Tibial nerve (tissue), 4 donors: ENCODE measurements at regions not wholly inside any gene's neighbourhood (a gene's known extent, or its start where the extent isn't known, plus 50 kb on each side); places are given as distances from the start of the nearest gene placed in this dataset.

Experiments used
- DNase-seq, 2 donors: peaks; one replicate each; pipeline ENCODE4 v3.0.0-alpha.2; 2019; ENCODE audit warnings: low spot score in 2 of 2
- H3K27ac ChIP-seq, 4 donors: fragments of 200-600 bp; sonication (generic) in 3 of 4; one replicate each; pipeline ENCODE4 v1.5.1; 2017 to 2019; ENCODE audit warnings: mild to moderate bottlenecking in 1 of 4
- H3K27me3 ChIP-seq, 2 donors: fragments of 200-600 bp; sonication (generic) in 1 of 2; one replicate each; pipeline versions ENCODE4 v1.5.1 to v1.6.0; 2017 to 2019
- H3K36me3 ChIP-seq, 3 donors: fragments of 200-600 bp; sonication (generic); one replicate each; pipeline ENCODE4 v1.5.1; 2018 to 2019
- H3K4me1 ChIP-seq, 4 donors: fragments of 200-600 bp; sonication (generic) in 3 of 4; one replicate each; pipeline ENCODE4 v1.5.1; 2017 to 2019
- H3K4me3 ChIP-seq, 4 donors: fragments of 200-600 bp; sonication (generic) in 3 of 4; one replicate each; pipeline ENCODE4 v1.5.1; 2017 to 2019; ENCODE audit warnings: mild to moderate bottlenecking in 1 of 4, moderate library complexity in 1 of 4
- H3K9me3 ChIP-seq, 4 donors: fragments of 200-600 bp; sonication (generic) in 3 of 4; one replicate each; pipeline ENCODE4 v1.5.1; 2017 to 2019
- EP300 ChIP-seq, 2 donors: sonication (generic); formaldehyde crosslinking; IDR thresholded peaks; one replicate each; pipeline ENCODE4 v1.6.1; 2017; ENCODE audit warnings: antibody characterized with exemption in 2 of 2, mild to moderate bottlenecking in 1 of 2
- POLR2A ChIP-seq, 2 donors: fragments of 450-650 bp; IDR thresholded peaks; one replicate each; pipeline ENCODE4 v1.6.1; 2017; ENCODE audit warnings: antibody characterized with exemption in 2 of 2, mild to moderate bottlenecking in 2 of 2, moderate library complexity in 2 of 2
- WGBS, 2 donors: methylation state at CpG; one replicate each; pipeline ENCODE4 v1.1.5; 2018; 5-methylcytosine and 5-hydroxymethylcytosine counted together
- TF ChIP-seq, protein P1 (sequence below), 5 experiments: fragments of 200-600 bp in 3 of 5; fragments of 450-650 bp in 2 of 5; sonication (generic) in 3 of 5; IDR thresholded peaks; one replicate each; pipeline ENCODE4 v1.5.1; 2016 to 2019; ENCODE audit warnings: antibody characterized with exemption in 5 of 5, mild to moderate bottlenecking in 3 of 5, moderate library complexity in 2 of 5

DNA sequence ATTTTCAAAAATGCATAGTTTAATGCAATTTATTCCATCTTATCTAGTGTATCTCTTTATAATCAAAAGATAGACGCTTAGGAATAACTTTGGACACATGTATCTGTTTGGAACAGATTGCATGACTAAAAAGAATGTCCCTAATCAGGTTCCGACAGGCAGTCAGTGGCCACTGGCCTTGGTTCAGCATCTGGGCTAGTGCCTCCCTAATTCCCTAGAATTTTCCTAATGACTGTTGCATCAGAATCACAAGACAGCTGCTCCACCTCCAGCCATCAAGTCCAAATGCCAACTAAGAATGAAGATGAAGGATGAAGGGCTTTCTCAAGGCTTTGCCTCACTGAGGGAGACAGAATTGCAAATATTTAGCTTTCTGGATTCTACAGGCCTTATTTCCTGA, 173.8 kb downstream of the EFNB2 start:
- Histone ChIP-seq H3K27ac (no peak overlapping the region), H3K4me1 (peaks cover 0 to 8% (median 0%) of the 10 kb centered on the region in 4 donors), H3K27me3 (no peaks in the 10 kb centered on the region), H3K36me3 (no peaks in the 10 kb centered on the region), H3K4me3 (no peak overlapping the region), H3K9me3 (peaks cover 0 to 11% (median 0%) of the 10 kb centered on the region in 4 donors)
- 89 to 93% methylated on average over 2 of the region's 2 CpGs for WGBS, 2 donors
- TF ChIP-seq EP300 (IDR thresholded peaks at IDR 0.05) (no peak), POLR2A (IDR thresholded peaks at IDR 0.05) (no peak)
- TF ChIP-seq, protein P1, sequence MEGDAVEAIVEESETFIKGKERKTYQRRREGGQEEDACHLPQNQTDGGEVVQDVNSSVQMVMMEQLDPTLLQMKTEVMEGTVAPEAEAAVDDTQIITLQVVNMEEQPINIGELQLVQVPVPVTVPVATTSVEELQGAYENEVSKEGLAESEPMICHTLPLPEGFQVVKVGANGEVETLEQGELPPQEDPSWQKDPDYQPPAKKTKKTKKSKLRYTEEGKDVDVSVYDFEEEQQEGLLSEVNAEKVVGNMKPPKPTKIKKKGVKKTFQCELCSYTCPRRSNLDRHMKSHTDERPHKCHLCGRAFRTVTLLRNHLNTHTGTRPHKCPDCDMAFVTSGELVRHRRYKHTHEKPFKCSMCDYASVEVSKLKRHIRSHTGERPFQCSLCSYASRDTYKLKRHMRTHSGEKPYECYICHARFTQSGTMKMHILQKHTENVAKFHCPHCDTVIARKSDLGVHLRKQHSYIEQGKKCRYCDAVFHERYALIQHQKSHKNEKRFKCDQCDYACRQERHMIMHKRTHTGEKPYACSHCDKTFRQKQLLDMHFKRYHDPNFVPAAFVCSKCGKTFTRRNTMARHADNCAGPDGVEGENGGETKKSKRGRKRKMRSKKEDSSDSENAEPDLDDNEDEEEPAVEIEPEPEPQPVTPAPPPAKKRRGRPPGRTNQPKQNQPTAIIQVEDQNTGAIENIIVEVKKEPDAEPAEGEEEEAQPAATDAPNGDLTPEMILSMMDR (IDR thresholded peaks at IDR 0.05), result no peak
- DNase-seq, result no peak

DNA sequence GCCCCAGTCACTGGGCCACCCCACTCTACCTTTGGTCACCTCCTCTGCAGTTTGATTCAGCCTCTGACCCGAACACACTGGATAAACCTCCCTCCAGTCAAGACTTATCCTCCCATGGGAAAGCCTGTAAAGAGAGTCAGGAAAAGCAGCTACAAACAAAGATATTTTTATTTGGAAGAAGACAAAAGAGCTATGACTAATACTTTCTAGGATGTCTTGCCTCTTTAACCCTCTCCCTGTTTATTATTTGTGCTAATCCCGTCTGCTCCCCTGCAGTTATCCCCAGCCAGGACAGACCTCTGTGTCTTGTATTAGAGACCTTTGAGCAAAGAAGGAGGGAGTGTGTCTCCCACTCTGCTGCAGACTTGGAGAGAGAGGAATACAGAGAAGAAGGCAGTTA, 178.3 kb downstream of the EFNB2 start:
- H3K9me3 ChIP-seq, result no peaks in the 10 kb centered on the region
- WGBS, 2 donors, result 15% methylated on average over 2 of the region's 2 CpGs
- no peak for DNase-seq
- H3K4me3 ChIP-seq, result no peak overlapping the region
- no peaks in the 10 kb centered on the region for H3K36me3 ChIP-seq
- no peak for TF ChIP-seq POLR2A (IDR thresholded peaks at IDR 0.05)
- TF ChIP-seq EP300 (IDR thresholded peaks at IDR 0.05), result no peak
- TF ChIP-seq, protein P1 (IDR thresholded peaks at IDR 0.05), result no peak
- H3K4me1 ChIP-seq, result peaks cover 0 to 9% (median 0%) of the 10 kb centered on the region in 4 donors
- no peak overlapping the region for H3K27ac ChIP-seq
- no peaks in the 10 kb centered on the region for H3K27me3 ChIP-seq

DNA sequence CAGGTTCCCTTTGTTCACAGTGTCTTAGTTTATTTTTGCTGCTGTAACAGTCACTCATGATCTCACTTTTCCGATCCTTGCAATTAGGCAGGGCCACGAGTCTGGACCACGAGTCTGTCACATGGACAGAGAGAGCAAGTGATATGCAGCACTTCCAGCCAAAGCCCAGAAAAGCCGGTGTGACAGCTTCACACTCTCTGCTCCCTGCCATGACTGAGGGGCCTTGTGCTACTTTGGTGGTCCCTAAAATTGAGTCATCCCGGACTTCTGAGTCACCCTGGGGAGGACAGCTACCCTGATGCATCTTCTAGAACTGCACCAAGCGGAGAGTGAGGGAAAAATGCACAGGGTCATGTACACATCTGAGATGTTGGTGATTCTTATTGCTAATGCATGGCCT, 179.6 kb downstream of the EFNB2 start:
- no peak for DNase-seq
- Histone ChIP-seq H3K4me1 (peaks cover 0 to 9% (median 0%) of the 10 kb centered on the region in 4 donors), H3K9me3 (no peaks in the 10 kb centered on the region), H3K36me3 (no peaks in the 10 kb centered on the region), H3K4me3 (no peak overlapping the region), H3K27me3 (no peaks in the 10 kb centered on the region), H3K27ac (no peak overlapping the region)
- TF ChIP-seq, protein P1 (IDR thresholded peaks at IDR 0.05), result no peak
- no peak for TF ChIP-seq EP300 (IDR thresholded peaks at IDR 0.05)
- no peak for TF ChIP-seq POLR2A (IDR thresholded peaks at IDR 0.05)
- 85 to 86% methylated on average over 6 of the region's 6 CpGs for WGBS, 2 donors

DNA sequence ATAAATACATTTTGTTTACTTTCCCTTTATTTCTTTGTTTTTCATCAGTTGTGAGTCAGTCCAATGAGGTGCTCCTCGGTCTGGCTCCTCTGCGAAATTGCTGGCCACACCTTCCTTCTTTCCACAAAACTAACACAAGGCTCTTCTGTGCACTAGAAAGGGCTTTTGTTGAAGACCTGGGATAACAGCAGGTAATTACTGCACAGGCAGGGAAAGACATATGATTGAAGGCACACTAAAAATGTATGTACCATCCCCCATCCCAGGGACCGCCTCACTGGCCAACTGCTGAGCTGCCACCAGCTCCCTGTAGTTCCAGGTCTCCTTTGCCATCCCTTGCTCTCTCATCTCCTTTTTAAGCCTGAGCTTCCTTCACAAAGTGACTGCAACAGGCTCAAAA, 180.5 kb downstream of the EFNB2 start:
- WGBS, 2 donors, result 89 to 90% methylated on average over 3 of the region's 3 CpGs
- Histone ChIP-seq H3K27me3 (no peaks in the 10 kb centered on the region), H3K9me3 (no peaks in the 10 kb centered on the region), H3K4me1 (peaks cover 0 to 9% (median 0%) of the 10 kb centered on the region in 4 donors), H3K4me3 (no peak overlapping the region), H3K27ac (no peak overlapping the region), H3K36me3 (no peaks in the 10 kb centered on the region)
- DNase-seq, result no peak
- no peak for TF ChIP-seq EP300 (IDR thresholded peaks at IDR 0.05)
- TF ChIP-seq POLR2A (IDR thresholded peaks at IDR 0.05), result no peak
- TF ChIP-seq, protein P1 (IDR thresholded peaks at IDR 0.05), result no peak

DNA sequence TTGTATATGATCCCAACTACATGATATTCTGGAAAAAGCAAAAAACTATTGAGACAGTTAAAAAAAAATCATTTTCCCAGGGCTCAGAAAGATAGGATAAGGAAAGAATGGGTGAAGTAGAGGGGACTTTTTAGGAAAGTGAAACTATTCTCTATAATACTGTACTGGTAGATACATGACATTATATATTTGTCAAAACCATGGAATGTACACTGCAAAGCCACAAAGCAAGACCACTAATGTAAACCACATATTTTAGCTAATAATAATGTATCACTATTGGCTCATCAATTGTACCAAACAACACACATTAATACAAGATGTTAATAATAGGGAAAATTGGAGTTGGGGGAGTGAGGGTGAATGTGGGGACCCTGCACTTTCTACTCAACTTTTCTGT, 182.6 kb downstream of the EFNB2 start:
- Histone ChIP-seq H3K4me3 (no peak overlapping the region), H3K27ac (no peak overlapping the region), H3K9me3 (no peaks in the 10 kb centered on the region), H3K27me3 (peaks cover 0 to 15% of the 10 kb centered on the region in 2 donors), H3K4me1 (peaks cover 0 to 20% (median 4%) of the 10 kb centered on the region in 4 donors), H3K36me3 (no peaks in the 10 kb centered on the region)
- TF ChIP-seq, protein P1 (IDR thresholded peaks at IDR 0.05), result no peak
- TF ChIP-seq EP300 (IDR thresholded peaks at IDR 0.05) (no peak), POLR2A (IDR thresholded peaks at IDR 0.05) (no peak)
- DNase-seq, result no peak
